ENCODE measurements at regions not wholly inside any gene's neighbourhood (a gene's known extent, or its start where the extent isn't known, plus 50 kb on each side); places are given as distances from the start of the nearest gene placed in this dataset.
"Not testable (repeated sequence)": the region's sequence is repeated elsewhere in the genome, so short reads cannot be mapped to it uniquely, and the experiment has no call there.

DNA sequence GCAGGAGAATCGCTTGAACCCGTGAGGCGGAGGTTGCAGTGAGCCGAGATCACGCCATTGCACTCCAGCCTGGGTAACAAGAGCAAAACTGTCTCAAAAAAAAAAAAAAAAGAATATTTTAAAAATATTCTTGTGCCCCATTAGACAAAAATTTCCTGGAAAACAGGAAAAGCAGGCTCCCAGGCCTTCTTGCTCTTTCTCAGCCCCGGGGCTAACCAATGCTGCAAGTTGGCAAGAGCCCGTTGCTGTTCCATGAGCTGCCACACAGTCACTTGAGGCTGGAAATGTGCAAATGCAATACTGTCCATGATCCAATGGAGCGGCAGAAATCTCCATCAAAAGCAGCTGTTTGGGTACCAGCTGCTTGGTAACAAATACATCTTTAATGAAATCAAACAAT is 994.7 kb downstream of the VRK1 start:
- no peak overlapping the region for H3K4me3 ChIP-seq (ENCODE audit: control insufficient read depth, low read depth, low read length)
- no peak for DNase-seq (ENCODE audit: low read depth)
- no peak for TF ChIP-seq CTCF (conservative IDR thresholded peaks at IDR 0.05; ENCODE audit: control insufficient read depth, insufficient read depth, low read depth, low read length)

- no peak for TF ChIP-seq CTCF (conservative IDR thresholded peaks at IDR 0.05; ENCODE audit: control insufficient read depth, insufficient read depth, low read depth, low read length)
- DNase-seq (ENCODE audit: low read depth): no peak
- no peak overlapping the region for H3K4me3 ChIP-seq (ENCODE audit: control insufficient read depth, low read depth, low read length)
Observed at GRCh38 chr14:97796511-97796910, 999.3 kb downstream of the VRK1 start.

DNA sequence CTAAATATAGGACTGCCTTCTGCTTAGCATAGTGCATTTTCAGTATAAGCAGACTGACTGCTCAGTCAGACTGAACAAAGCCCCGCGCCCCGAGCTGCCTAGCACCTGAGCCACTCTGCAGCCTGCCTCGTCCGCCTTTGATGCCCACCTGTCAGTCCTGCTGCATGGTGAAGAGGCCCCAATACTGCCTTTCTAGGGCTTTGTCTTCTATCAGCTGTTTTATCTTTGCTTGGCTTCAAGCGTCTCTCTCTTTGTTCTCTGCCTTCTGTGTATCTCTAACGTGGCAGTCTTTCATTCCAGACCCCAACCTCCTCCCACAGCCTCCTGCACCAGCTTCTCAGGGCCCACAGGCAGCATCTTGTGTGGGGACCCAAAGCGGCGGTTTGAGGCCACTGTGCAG is 1001.0 kb downstream of the VRK1 start:
- no peak for DNase-seq (ENCODE audit: low read depth)
- no peak for TF ChIP-seq CTCF (conservative IDR thresholded peaks at IDR 0.05; ENCODE audit: control insufficient read depth, insufficient read depth, low read depth, low read length)
- H3K4me3 ChIP-seq (ENCODE audit: control insufficient read depth, low read depth, low read length): no peak overlapping the region

DNA sequence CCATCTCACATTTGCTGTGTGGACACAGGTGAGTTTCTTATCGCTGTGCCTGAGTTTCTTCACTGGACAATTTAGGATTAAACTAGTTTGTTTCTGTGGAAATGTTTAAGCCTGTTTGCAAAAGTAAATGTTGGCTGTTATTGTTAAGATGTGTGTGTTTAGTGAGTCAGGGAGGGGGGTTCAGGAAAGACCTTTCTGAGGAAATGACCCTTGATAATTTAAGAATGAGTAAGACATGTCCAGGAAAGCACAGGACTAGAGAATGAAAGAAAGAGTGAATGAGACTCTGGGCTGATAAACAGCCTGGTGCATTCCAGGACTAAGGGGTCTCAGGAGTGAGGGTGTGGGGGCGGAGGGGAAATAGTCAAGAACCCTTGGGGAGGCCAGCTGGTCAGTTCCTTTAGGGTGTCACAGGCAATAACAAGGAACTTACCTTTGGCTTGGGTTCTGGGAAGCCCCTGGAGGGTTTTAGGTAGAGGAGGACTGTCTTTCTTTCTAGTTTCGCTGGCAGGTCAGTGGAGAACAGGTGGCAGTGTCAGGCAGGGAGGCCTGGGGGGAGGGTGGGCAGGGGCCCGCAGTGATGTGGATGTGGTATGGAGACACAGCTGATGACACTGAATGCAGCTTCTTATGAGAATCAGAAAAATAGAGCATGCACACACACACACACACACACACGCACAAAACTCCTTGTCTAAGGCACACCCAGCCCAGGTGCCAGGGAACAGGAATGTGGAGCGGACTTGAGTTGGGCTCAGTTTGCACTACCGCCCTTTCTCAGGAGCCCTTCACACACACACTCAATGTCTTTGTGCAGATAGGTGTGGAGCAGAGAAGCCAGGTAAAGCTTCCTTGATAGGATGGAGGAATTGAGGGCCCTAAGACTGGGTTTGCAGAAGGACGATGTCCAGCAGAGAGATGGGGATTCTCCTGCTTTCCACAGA is 1005.5 kb downstream of the VRK1 start:
- TF ChIP-seq CTCF (conservative IDR thresholded peaks at IDR 0.05; ENCODE audit: control insufficient read depth, insufficient read depth, low read depth, low read length): no peak
- DNase-seq (ENCODE audit: low read depth): no peak
- no peak overlapping the region for H3K4me3 ChIP-seq (ENCODE audit: control insufficient read depth, low read depth, low read length)

GRCh38 chr14:97804056-97804455 is 1006.9 kb downstream of the VRK1 start:
- no peak for TF ChIP-seq CTCF (conservative IDR thresholded peaks at IDR 0.05; ENCODE audit: control insufficient read depth, insufficient read depth, low read depth, low read length)
- DNase-seq (ENCODE audit: low read depth): no peak
- H3K4me3 ChIP-seq (ENCODE audit: control insufficient read depth, low read depth, low read length): no peak overlapping the region

DNA sequence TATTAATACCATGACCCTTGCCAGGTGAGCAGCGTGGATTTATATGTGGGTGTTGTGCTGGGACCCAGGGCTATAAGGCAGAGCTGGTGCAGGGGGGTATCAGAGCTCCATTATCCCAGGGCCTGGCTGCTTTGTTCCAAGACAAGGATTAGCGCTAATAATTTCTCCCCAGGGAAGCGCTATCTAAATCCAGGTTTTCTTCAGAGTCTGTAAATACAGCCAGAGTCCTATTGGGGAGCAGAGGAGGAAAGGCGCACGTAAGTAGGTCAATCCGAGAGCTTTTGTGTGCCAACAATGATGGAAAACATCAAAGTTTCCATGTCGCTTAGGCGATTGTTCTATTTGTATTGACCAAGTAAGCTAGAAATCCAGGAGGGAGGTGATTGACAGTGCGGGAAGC is 1009.7 kb downstream of the VRK1 start:
- no peak overlapping the region for H3K4me3 ChIP-seq (ENCODE audit: control insufficient read depth, low read depth, low read length)
- no peak for TF ChIP-seq CTCF (conservative IDR thresholded peaks at IDR 0.05; ENCODE audit: control insufficient read depth, insufficient read depth, low read depth, low read length)
- DNase-seq (ENCODE audit: low read depth): no peak

DNA sequence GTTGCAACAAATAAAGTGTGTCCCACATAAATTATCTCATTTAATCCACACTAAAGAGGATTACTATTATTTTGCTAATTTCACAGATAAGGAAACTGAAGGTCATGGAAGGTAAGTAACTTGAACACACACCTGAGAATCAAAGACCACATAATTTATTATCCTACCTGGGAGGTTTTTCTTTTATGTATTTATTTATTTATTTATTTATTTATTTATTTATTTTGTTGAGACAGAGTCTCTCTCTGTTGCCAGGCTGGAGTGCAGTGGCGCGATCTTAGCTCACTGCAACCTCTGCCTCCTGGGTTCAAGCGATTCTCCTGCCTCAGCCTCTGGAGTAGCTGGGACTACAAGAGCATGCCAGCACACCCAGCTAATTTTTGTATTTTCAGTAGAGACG is 1011.4 kb downstream of the VRK1 start:
- DNase-seq (ENCODE audit: low read depth); H3K4me3 ChIP-seq (ENCODE audit: control insufficient read depth, low read depth, low read length): not testable (repeated sequence)

All from fibroblast of mammary gland (primary cell).